GM21619 (cell line): ENCODE measurements at regions not wholly inside any gene's neighbourhood (a gene's known extent, or its start where the extent isn't known, plus 50 kb on each side); places are given as distances from the start of the nearest gene placed in this dataset.

ENCODE experiments used
- ATAC-seq: cut with Tn5 transposase; IDR thresholded peaks from one replicate; pipeline ENCODE4 v1.9.1; 2021; ENCODE audit not compliant: unreplicated experiment

DNA sequence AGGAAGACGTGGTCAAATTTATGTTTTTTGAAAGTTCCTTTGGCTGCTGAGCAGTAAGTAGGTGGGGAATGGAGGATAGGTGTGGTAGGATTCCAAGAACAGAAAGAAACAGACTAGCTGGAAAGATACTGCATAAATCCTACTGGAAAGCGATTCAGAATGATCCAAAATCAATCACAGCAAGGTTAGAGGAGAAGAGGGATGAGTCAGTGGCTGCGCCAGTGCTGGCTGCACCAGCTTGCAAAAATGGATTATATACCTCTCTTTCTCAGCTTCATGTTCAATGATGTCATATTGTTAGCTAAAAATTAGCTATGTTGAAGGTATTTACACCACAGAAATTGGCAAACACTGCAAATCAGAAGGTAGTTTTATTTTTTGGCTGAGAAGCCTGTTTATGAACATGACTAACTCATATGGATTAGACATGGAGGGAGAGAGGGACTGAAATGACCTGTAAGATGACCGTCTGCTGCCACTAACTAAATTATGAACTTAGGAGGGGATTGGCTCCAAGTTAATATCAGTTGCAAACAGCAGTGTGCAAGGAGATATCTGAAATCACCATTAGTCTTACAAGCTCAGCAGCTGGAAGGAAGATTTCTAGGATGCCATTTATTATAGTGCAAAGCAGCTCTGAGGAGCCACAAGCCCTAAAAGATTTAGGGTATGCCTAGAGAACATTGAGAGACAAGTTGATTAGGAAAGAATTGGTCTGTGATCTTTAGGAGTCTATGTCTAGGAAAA, 405.3 kb downstream of the MID1IP1 start:
- no peak for ATAC-seq

DNA sequence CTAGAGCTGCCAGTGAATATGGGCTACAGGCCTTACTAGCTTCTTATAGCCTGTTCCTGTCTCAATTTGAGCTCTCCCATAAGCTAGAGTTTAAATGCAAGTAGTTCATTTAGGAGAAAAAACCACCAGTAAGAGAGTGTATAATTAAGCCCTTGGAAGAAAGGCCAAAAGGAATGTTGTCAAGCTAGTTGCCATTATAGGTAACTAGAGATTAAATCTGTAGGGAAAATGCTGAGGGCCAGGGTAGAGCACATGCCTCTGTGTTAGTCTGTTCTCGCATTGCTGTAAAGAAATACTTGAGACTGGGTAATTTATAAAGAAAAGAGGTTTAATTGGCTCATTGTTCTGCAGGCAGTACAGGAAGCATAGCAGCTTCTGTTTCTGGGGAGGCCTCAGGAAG, 410.2 kb downstream of the MID1IP1 start:
- no peak for ATAC-seq

DNA sequence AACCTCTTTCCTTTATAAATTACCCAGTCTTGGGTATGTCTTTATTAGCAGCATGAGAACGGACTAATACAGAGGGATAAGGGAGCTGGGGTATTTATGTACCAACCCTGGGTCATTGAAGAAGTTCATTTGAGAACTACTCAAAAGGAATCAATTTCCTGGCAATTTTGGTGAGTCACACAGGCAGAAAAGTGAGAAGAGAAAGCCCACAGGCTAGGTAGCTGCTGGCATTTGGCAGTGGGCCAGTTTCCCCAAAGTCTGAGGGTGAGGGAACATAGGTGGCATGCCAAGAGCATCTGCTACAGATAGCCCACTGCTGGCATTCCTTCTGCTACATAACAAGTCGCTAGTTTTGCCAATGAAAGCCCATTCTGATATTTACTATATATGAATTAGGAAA, 411.2 kb downstream of the MID1IP1 start:
- ATAC-seq: no peak

GRCh38 chrX:39214387-39215126, 413.3 kb downstream of the MID1IP1 start:
- no peak for ATAC-seq

- ATAC-seq: no peak
Observed at GRCh38 chrX:39220952-39221351, 419.7 kb downstream of the MID1IP1 start.

DNA sequence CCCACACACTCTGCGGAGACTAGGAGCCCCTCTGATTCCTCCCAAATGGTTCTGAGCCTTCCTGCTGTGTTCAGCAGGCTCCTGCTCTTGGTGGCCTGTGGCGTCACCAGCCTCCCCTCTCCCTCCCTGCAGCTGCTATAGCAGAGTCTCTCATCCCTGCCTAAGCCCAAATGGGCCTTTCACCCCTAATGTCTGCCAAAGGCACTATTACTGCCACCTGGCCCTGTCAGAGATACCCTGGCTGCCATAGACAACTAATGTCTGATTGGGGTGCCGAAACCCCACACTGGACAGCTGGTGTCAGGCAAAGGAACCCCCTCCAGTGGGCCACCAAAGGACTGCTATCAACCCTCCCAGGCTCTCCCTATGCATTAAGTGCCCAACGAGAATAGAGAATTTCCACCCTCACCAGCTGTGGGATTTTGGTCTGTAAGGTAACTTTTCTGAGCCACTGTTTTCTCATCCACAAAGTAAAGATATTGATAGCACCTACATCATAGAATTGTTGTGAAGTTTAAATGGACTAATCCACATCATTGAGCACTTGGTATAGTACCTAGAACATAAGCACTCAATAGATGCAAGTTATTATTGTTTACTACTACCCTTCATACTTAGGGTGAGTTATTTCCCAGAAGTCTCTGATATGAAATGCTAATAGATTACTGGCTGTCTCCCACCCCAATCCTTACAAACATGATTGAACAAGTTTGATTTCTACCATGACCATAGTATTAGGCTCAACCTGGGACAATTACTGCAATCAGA, 421.3 kb downstream of the MID1IP1 start:
- no peak for ATAC-seq

GRCh38 chrX:39226251-39226650, 425.0 kb downstream of the MID1IP1 start:
- no peak for ATAC-seq

GRCh38 chrX:39227371-39227770, 426.1 kb downstream of the MID1IP1 start:
- ATAC-seq: no peak

DNA sequence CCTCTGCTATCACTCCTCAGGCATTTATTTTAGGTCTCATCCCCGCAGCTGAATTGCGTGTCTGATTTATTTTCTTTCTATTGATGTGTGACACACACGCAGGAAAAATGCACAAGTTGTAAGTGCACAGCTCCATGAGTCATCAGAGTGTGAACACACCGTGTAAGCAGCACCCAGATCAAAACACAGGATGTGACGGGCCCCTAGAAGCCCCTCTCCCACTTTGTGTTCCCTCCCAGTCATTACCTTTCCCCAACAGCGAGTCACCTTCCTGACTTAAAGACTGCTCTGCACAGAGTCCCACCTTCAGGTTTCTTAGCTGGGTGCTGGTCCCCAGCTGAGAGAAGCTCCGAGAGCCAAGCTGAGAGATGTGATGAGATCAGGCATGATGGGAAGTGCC, 436.7 kb downstream of the MID1IP1 start:
- ATAC-seq: no peak

DNA sequence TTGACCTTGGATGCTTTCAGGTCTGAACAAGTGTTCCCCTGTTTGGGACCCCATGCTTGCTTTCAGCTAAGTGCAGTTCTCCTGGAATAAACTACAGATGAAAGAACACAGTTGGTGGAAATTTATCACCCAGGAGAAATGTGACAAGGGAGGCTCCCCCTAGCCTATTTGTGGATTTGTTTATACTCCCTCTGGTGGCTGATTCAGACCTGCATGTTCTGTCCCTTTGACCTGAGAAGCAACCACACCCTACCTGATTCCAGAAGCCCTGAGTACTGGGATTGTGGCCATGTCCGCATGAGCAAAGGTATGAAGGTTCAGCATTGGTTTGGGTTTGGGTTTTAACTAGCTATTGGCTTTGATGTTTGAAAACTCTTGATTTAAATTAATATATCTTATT, 440.9 kb downstream of the MID1IP1 start:
- no peak for ATAC-seq

- no peak for ATAC-seq
Observed at GRCh38 chrX:39244147-39244546, 442.9 kb downstream of the MID1IP1 start.

DNA sequence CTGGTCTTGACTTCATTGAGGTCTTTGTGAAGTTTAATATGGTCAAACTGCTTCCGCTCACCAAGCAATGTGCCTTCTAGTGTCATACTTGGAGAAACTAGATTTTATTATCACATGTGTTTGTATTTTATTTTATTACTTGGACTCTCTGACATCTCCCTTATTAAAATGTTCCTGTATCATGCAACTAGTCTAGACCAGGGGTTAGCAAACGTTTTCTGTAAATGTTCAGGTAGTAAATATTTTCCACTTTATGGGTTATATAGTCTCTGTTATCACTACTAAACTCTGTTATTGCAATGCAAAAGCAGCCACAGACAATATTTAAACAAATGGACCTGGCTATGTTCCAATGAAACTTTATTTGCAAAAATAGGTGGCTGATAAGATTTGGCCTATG, 443.8 kb downstream of the MID1IP1 start:
- no peak for ATAC-seq

- no peak for ATAC-seq
Observed at GRCh38 chrX:39247536-39247935, 446.3 kb downstream of the MID1IP1 start.

- ATAC-seq: no peak
Observed at GRCh38 chrX:39248330-39248729, 447.1 kb downstream of the MID1IP1 start.

DNA sequence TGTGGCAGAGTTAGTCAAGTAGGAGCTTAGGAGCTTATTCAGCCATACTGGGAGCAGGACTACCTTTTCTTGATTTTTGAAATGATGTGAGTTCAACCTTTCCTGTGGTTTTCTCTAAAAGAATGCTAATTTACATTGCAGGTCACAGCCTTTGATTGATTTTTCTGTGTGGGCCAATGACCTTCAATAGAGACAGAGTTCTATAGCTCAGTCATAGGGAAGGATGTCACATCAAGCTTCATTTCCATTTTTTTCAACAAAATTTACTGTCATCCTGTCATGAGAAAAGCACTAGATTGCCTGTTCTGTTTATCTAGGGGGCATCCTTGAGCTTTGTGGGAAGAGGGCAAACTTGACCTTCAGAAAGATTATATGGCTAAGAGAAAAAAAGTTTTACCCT, 448.7 kb downstream of the MID1IP1 start:
- no peak for ATAC-seq

- ATAC-seq: no peak
Observed at GRCh38 chrX:39251995-39252394, 450.7 kb downstream of the MID1IP1 start.

GRCh38 chrX:39253551-39253950, 452.3 kb downstream of the MID1IP1 start:
- no peak for ATAC-seq

GRCh38 chrX:39258331-39258730, 457.1 kb downstream of the MID1IP1 start:
- ATAC-seq: no peak

DNA sequence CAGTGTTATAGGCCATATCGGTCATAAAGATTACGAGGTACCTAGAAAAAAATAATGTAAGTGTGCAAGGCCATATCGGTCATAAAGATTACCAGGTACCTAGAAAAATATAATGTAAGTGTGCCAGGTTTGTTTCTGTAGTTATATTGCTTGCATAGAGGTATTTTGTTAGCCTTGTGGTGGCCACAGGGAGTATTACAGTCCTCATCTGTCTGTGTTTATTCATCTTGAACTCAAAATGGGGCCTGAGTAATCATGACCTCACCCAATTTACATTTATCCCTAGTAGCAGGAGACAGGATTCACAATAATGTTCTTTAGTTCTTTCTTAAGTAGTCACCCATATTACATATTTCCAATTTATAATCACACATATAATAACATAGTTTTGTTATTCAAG, 459.7 kb downstream of the MID1IP1 start:
- ATAC-seq: no peak

- ATAC-seq: no peak
Observed at GRCh38 chrX:39261446-39262147, 460.3 kb downstream of the MID1IP1 start.

GRCh38 chrX:39262641-39263040, 461.4 kb downstream of the MID1IP1 start:
- ATAC-seq: no peak
